Keratinocyte (primary cell): ENCODE measurements at regions not wholly inside any gene's neighbourhood (a gene's known extent, or its start where the extent isn't known, plus 50 kb on each side); places are given as distances from the start of the nearest gene placed in this dataset.

Experiments used
- CTCF ChIP-seq, 3 experiments: IDR thresholded peaks in 1 of 3; conservative IDR thresholded peaks in 1 of 3; optimal IDR thresholded peaks in 1 of 3; 2 replicates in 2 of 3; 3 replicates in 1 of 3; pipeline versions ENCODE3 to v1.5.1; 2011; ENCODE audit warnings: low read length in 3 of 3, mild to moderate bottlenecking in 3 of 3, moderate library complexity in 2 of 3, control low read depth in 1 of 3, inconsistent platforms in 1 of 3; ENCODE audit not compliant: insufficient read depth in 2 of 3; ENCODE audit errors: extremely low read depth in 1 of 3
- EZH2 ChIP-seq: IDR thresholded peaks from one replicate; pipeline ENCODE4 v1.6.1; 2012; ENCODE audit warnings: inconsistent platforms, mild to moderate bottlenecking, low read length, moderate library complexity

DNA sequence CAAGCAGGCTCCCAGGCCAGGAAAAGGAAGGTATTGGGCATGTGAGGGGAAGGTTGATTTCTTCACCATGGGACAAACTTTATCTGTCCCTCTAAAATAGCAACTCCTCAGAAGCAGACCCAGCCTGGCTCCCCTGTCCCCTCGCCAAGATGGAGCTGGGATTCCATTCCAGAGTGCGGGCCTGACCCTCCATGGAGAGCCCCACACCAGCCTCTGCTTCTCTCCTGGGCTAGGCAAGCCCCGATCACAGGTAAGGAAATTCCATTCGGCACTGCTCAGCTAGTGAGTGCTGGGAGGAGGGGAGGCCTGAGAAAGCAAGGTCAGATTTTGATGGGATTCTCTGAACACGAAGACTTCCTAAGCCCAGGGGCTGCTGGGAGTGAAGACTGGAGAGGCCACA is 98.4 kb downstream of the EFNB1 start:
- TF ChIP-seq CTCF (optimal IDR thresholded peaks at IDR 0.05 in 1 of 3, IDR thresholded peaks at IDR 0.05 in 1 of 3, conservative IDR thresholded peaks at IDR 0.05 in 1 of 3; ENCODE audit: extremely low read depth in 1 of 3, insufficient read depth in 2 of 3, low read length in 3 of 3) (no peak), EZH2 (no peak)
